ENCODE measurements at regions not wholly inside any gene's neighbourhood (a gene's known extent, or its start where the extent isn't known, plus 50 kb on each side); places are given as distances from the start of the nearest gene placed in this dataset.

- TF ChIP-seq CTCF (IDR thresholded peaks at IDR 0.05) (no peak), POLR2A (IDR thresholded peaks at IDR 0.05) (no peak)
Measured at GRCh38 chr5:168167338-168167737, 124.1 kb upstream of the WWC1 start.

All from thyroid gland (tissue), 4 donors.